ENCODE measurements at regions not wholly inside any gene's neighbourhood (a gene's known extent, or its start where the extent isn't known, plus 50 kb on each side); places are given as distances from the start of the nearest gene placed in this dataset.

GRCh38 chr10:9515922-9516321, 1461.4 kb downstream of the GATA3 start:
- TF ChIP-seq, protein P1, sequence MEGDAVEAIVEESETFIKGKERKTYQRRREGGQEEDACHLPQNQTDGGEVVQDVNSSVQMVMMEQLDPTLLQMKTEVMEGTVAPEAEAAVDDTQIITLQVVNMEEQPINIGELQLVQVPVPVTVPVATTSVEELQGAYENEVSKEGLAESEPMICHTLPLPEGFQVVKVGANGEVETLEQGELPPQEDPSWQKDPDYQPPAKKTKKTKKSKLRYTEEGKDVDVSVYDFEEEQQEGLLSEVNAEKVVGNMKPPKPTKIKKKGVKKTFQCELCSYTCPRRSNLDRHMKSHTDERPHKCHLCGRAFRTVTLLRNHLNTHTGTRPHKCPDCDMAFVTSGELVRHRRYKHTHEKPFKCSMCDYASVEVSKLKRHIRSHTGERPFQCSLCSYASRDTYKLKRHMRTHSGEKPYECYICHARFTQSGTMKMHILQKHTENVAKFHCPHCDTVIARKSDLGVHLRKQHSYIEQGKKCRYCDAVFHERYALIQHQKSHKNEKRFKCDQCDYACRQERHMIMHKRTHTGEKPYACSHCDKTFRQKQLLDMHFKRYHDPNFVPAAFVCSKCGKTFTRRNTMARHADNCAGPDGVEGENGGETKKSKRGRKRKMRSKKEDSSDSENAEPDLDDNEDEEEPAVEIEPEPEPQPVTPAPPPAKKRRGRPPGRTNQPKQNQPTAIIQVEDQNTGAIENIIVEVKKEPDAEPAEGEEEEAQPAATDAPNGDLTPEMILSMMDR (IDR thresholded peaks at IDR 0.05) = no peak
- no peak for TF ChIP-seq POLR2A (IDR thresholded peaks at IDR 0.05)

All from esophagus squamous epithelium (tissue), 4 donors.